HCT116 (cell line): ENCODE measurements at regions not wholly inside any gene's neighbourhood (a gene's known extent, or its start where the extent isn't known, plus 50 kb on each side); places are given as distances from the start of the nearest gene placed in this dataset.

Source experiments
- ATAC-seq: fragments of 200-7000 bp; cut with Tn5 transposase; 2 replicates; pipeline ENCODE4 v1.9.1; 2020; ENCODE audit warnings: mild to moderate bottlenecking, moderate library complexity
- BruUV-seq: library from RNA; stranded (reverse); fragments of 400-500 nt; replicated peaks from 2 replicates; lab custom pipeline; 2021; lab: Mats Ljungman, UMichigan
- CTCF ChIA-PET: fragments of 300-600 bp; sonication (Branson Sonifier 250); formaldehyde crosslinking; loops from one replicate; lab custom pipeline; 2021; ENCODE audit warnings: antibody characterized with exemption; lab: Charles Lee
- POLR2A ChIA-PET: fragments of 300-600, 350-600 bp; sonication (Branson Sonifier 250); formaldehyde crosslinking; loops from one replicate; lab custom pipeline; 2021; ENCODE audit warnings: antibody characterized with exemption; lab: Charles Lee
- RAD21 ChIA-PET, 2 experiments: fragments of 300-600 bp; sonication (Branson Sonifier 250); formaldehyde crosslinking; loops; one replicate each; lab custom pipeline; 2023; ENCODE audit warnings: low total read pairs in 2 of 2; ENCODE audit not compliant: uncharacterized antibody in 2 of 2, unreplicated experiment in 2 of 2, low non-redundant PET in 1 of 2; lab: Charles Lee
- DNase-seq: peaks from one replicate; pipeline ENCODE4 v3.0.0-alpha.2; 2010; ENCODE audit warnings: low read depth, low spot score
- H2AFZ ChIP-seq: fragments of 200-600 bp; shearing (Covaris generic), sonication (generic); 2 replicates; pipeline ENCODE4 v1.6.1; 2017; ENCODE audit warnings: low read depth, mixed run types, mixed read lengths, antibody characterized with exemption, low read length; ENCODE audit not compliant: poor library complexity, severe bottlenecking
- H3K27ac ChIP-seq: 2 replicates; pipeline ENCODE4 v1.5.1; 2012; ENCODE audit warnings: low read depth, low read length
- H3K27me3 ChIP-seq: fragments of 200-600 bp; sonication (generic); 2 replicates; pipeline ENCODE4 v1.6.1; 2016; ENCODE audit warnings: mixed run types, low read length, mixed read lengths; ENCODE audit not compliant: insufficient read depth
- H3K36me3 ChIP-seq, 2 experiments: fragments of 200-500 bp in 1 of 2; fragments of 200-600 bp in 1 of 2; sonication (Bioruptor generic) in 1 of 2; sonication (generic) in 1 of 2; 2 replicates each; pipeline versions ENCODE4 v1.5.1 to v1.6.1; 2014 to 2016; ENCODE audit warnings: low read length in 2 of 2, inconsistent platforms in 1 of 2, mixed read lengths in 1 of 2, mixed run types in 1 of 2; ENCODE audit not compliant: insufficient read depth in 2 of 2, control insufficient read depth in 1 of 2
- H3K4me1 ChIP-seq, 2 experiments: fragments of 200-600 bp in 1 of 2; sonication (generic) in 1 of 2; 2 replicates each; pipeline versions ENCODE4 v1.5.1 to v1.6.1; 2012 to 2017; ENCODE audit warnings: low read length in 2 of 2, inconsistent platforms in 1 of 2, mild to moderate bottlenecking in 1 of 2, mixed read lengths in 1 of 2, mixed run types in 1 of 2, moderate library complexity in 1 of 2; ENCODE audit not compliant: insufficient read depth in 2 of 2, control insufficient read depth in 1 of 2
- H3K4me2 ChIP-seq: fragments of 200-600 bp; sonication (generic); 2 replicates; pipeline ENCODE4 v1.6.1; 2017; ENCODE audit warnings: mixed run types, low read length, mixed read lengths
- H3K4me3 ChIP-seq, 2 experiments: fragments of 200-600 bp in 1 of 2; sonication (generic) in 1 of 2; replicated peaks in 1 of 2; 2 replicates each; pipeline ENCODE4 v1.5.1; 2011 to 2016; ENCODE audit warnings: low read length in 2 of 2, control low read depth in 1 of 2, low read depth in 1 of 2, mild to moderate bottlenecking in 1 of 2, mixed read lengths in 1 of 2, mixed run types in 1 of 2
- H3K79me2 ChIP-seq: fragments of 200-600 bp; sonication (generic); 2 replicates; pipeline ENCODE4 v1.6.1; 2017; ENCODE audit warnings: mild to moderate bottlenecking, mixed run types, low read length, moderate library complexity, mixed read lengths; ENCODE audit not compliant: insufficient read depth
- H3K9ac ChIP-seq: fragments of 200-600 bp; sonication (generic); 2 replicates; pipeline ENCODE4 v1.6.1; 2016; ENCODE audit warnings: low read length, mixed read lengths
- H3K9me2 ChIP-seq: fragments of 200-600 bp; sonication (generic), shearing (Covaris generic); 2 replicates; pipeline ENCODE4 v1.6.1; 2017; ENCODE audit warnings: mixed run types, mild to moderate bottlenecking, moderate library complexity; ENCODE audit not compliant: insufficient read depth
- H3K9me3 ChIP-seq, 2 experiments: fragments of 200-500 bp in 1 of 2; fragments of 200-600 bp in 1 of 2; sonication (Bioruptor generic) in 1 of 2; sonication (generic) in 1 of 2; 2 replicates each; pipeline ENCODE4 v1.6.1; 2014 to 2017; ENCODE audit warnings: low read length in 2 of 2, mixed read lengths in 2 of 2, inconsistent platforms in 1 of 2, low read depth in 1 of 2, mild to moderate bottlenecking in 1 of 2, mixed run types in 1 of 2, moderate library complexity in 1 of 2; ENCODE audit not compliant: control insufficient read depth in 1 of 2, insufficient read depth in 1 of 2
- H4K20me1 ChIP-seq: fragments of 200-600 bp; sonication (generic), shearing (Covaris generic); 2 replicates; pipeline ENCODE4 v1.6.1; 2017; ENCODE audit warnings: mixed run types, mild to moderate bottlenecking, moderate library complexity; ENCODE audit not compliant: insufficient read depth
- CBX3 ChIP-seq: IDR thresholded peaks from 2 replicates; pipeline ENCODE4 v1.6.1; 2012; ENCODE audit warnings: low read depth
- EGR1 ChIP-seq: IDR thresholded peaks from 2 replicates; pipeline ENCODE4 v1.6.1; 2012; ENCODE audit warnings: low read depth
- EZH2 ChIP-seq: fragments of 200-600 bp; sonication (generic); IDR thresholded peaks from 2 replicates; pipeline ENCODE4 v1.6.1; 2017; ENCODE audit warnings: antibody characterized with exemption, mixed run types
- JUND ChIP-seq: IDR thresholded peaks from 2 replicates; pipeline ENCODE4 v1.6.1; 2012
- POLR2A ChIP-seq: IDR thresholded peaks from 2 replicates; pipeline ENCODE4 v1.7.0; 2011; ENCODE audit warnings: borderline replicate concordance; ENCODE audit not compliant: insufficient read depth, insufficient read length; ENCODE audit errors: extremely low read depth
- RAD21 ChIP-seq: IDR thresholded peaks from 2 replicates; pipeline ENCODE4 v1.6.1; 2012; ENCODE audit warnings: low read depth, mild to moderate bottlenecking
- SIN3A ChIP-seq: IDR thresholded peaks from 2 replicates; pipeline ENCODE4 v1.6.1; 2012; ENCODE audit warnings: low read depth
- SP1 ChIP-seq: IDR thresholded peaks from 2 replicates; pipeline ENCODE4 v1.6.1; 2012; ENCODE audit warnings: low read depth
- SRF ChIP-seq: IDR thresholded peaks from 2 replicates; pipeline ENCODE4 v1.6.1; 2012; ENCODE audit warnings: low read depth
- TCF7L2 ChIP-seq: IDR thresholded peaks from 2 replicates; pipeline ENCODE4 v1.7.0; 2011; ENCODE audit warnings: borderline replicate concordance, inconsistent platforms; ENCODE audit not compliant: insufficient read depth, insufficient read length; ENCODE audit errors: extremely low read depth
- YY1 ChIP-seq: IDR thresholded peaks from 2 replicates; pipeline ENCODE4 v1.6.1; 2011; ENCODE audit warnings: low read length, low read depth, moderate library complexity, mild to moderate bottlenecking; ENCODE audit not compliant: insufficient replicate concordance; ENCODE audit errors: extremely low read depth
- intact Hi-C: fragments of 100-400 bp; cut with micrococcal nuclease; formaldehyde crosslinking; loops from 2 replicates; pipeline ENCODE4 v1.10.0; 2022
- TF ChIP-seq, protein P1 (sequence below): IDR thresholded peaks from 2 replicates; pipeline ENCODE4 v1.6.1; 2012
- TF ChIP-seq, protein P2 (sequence below), 3 experiments: fragments of 200-600 bp in 1 of 3; sonication (generic) in 1 of 3; IDR thresholded peaks in 2 of 3; conservative IDR thresholded peaks in 1 of 3; 2 replicates each; pipeline ENCODE4 v1.5.1; 2012 to 2017; ENCODE audit warnings: low read depth in 2 of 3, low read length in 2 of 3, antibody characterized with exemption in 1 of 3, borderline replicate concordance in 1 of 3, control low read depth in 1 of 3, mild to moderate bottlenecking in 1 of 3, mixed read lengths in 1 of 3, mixed run types in 1 of 3, moderate library complexity in 1 of 3; ENCODE audit not compliant: insufficient read depth in 1 of 3
- TF ChIP-seq, protein P3 (sequence below): IDR thresholded peaks from 2 replicates; pipeline ENCODE4 v1.6.1; 2012
- TF ChIP-seq, protein P4 (sequence below): IDR thresholded peaks from 2 replicates; pipeline ENCODE4 v1.6.1; 2012; ENCODE audit warnings: low read depth

DNA sequence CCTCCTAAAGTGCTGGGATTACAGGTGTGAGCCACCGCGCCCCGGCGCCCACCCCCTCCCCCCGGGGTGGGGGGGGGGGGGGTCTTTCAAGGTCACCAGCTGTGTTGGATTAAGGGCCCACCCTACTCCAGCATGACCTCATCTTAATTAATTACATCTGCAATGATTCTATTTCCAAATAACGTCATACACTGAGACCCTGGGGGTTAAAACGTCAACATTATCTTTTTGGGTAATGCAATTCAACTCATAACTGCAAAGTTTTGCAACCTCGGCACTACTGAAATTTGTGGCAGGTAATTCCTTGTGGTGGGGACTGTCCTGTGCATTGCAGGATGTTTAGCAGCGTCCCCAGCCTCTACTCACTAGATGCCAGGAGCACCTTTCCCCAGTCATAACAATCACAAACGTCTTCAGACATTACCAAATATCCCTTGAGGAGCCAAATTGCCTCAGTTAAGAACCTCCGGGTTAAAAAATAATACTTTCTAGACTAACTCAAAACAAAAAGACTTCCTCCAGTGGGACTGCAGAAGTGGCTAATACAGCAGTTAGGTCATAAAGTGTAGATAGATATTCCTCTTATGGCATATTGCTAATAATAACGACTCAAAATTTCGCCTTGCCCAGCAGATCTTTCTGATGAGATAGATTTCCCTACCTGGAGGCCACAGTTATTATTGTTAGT, 233.0 kb upstream of the KAZN start:
- TF ChIP-seq, protein P1, sequence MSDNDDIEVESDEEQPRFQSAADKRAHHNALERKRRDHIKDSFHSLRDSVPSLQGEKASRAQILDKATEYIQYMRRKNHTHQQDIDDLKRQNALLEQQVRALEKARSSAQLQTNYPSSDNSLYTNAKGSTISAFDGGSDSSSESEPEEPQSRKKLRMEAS = no peak
- TF ChIP-seq SIN3A (no peak), EGR1 (no peak), EZH2 (no peak), TCF7L2 (no peak), SP1 (no peak), CBX3 (no peak), JUND (no peak), POLR2A (no peak), YY1 (no peak), SRF (no peak), RAD21 (no peak)
- TF ChIP-seq, protein P2, sequence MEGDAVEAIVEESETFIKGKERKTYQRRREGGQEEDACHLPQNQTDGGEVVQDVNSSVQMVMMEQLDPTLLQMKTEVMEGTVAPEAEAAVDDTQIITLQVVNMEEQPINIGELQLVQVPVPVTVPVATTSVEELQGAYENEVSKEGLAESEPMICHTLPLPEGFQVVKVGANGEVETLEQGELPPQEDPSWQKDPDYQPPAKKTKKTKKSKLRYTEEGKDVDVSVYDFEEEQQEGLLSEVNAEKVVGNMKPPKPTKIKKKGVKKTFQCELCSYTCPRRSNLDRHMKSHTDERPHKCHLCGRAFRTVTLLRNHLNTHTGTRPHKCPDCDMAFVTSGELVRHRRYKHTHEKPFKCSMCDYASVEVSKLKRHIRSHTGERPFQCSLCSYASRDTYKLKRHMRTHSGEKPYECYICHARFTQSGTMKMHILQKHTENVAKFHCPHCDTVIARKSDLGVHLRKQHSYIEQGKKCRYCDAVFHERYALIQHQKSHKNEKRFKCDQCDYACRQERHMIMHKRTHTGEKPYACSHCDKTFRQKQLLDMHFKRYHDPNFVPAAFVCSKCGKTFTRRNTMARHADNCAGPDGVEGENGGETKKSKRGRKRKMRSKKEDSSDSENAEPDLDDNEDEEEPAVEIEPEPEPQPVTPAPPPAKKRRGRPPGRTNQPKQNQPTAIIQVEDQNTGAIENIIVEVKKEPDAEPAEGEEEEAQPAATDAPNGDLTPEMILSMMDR (IDR thresholded peaks at IDR 0.05 in 2 of 3, conservative IDR thresholded peaks at IDR 0.05 in 1 of 3; ENCODE audit: borderline replicate concordance in 1 of 3, insufficient read depth in 1 of 3, low read depth in 2 of 3, low read length in 2 of 3) = no peak
- TF ChIP-seq, protein P3, sequence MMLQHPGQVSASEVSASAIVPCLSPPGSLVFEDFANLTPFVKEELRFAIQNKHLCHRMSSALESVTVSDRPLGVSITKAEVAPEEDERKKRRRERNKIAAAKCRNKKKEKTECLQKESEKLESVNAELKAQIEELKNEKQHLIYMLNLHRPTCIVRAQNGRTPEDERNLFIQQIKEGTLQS = no peak
- TF ChIP-seq, protein P4, sequence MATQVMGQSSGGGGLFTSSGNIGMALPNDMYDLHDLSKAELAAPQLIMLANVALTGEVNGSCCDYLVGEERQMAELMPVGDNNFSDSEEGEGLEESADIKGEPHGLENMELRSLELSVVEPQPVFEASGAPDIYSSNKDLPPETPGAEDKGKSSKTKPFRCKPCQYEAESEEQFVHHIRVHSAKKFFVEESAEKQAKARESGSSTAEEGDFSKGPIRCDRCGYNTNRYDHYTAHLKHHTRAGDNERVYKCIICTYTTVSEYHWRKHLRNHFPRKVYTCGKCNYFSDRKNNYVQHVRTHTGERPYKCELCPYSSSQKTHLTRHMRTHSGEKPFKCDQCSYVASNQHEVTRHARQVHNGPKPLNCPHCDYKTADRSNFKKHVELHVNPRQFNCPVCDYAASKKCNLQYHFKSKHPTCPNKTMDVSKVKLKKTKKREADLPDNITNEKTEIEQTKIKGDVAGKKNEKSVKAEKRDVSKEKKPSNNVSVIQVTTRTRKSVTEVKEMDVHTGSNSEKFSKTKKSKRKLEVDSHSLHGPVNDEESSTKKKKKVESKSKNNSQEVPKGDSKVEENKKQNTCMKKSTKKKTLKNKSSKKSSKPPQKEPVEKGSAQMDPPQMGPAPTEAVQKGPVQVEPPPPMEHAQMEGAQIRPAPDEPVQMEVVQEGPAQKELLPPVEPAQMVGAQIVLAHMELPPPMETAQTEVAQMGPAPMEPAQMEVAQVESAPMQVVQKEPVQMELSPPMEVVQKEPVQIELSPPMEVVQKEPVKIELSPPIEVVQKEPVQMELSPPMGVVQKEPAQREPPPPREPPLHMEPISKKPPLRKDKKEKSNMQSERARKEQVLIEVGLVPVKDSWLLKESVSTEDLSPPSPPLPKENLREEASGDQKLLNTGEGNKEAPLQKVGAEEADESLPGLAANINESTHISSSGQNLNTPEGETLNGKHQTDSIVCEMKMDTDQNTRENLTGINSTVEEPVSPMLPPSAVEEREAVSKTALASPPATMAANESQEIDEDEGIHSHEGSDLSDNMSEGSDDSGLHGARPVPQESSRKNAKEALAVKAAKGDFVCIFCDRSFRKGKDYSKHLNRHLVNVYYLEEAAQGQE = no peak
- ATAC-seq = no peak
- CTCF ChIA-PET = no interaction called here

More for the DNA sequence above, 233.0 kb upstream of the KAZN start:
- Histone ChIP-seq H3K27ac (no peak overlapping the region), H3K4me3 (no peak overlapping the region), H3K4me2 (no peak overlapping the region), H3K9ac (no peak overlapping the region), H3K9me2 (no peaks in the 10 kb centered on the region), H4K20me1 (no peaks in the 10 kb centered on the region), H3K27me3 (peaks cover 8% of the 10 kb centered on the region; the same call in 1 of the 2 replicates), H3K4me1 (no peaks in the 10 kb centered on the region), H3K36me3 (no peaks in the 10 kb centered on the region), H2AFZ (no peak overlapping the region), H3K79me2 (no peaks in the 10 kb centered on the region), H3K9me3 (no peaks in the 10 kb centered on the region)
- RAD21 ChIA-PET = no interaction called here
- no peak for DNase-seq
- no TSS peak for BruUV-seq
- POLR2A ChIA-PET = no interaction called here
- intact Hi-C loops = no loop called here
